ENCODE measurements at regions not wholly inside any gene's neighbourhood (a gene's known extent, or its start where the extent isn't known, plus 50 kb on each side); places are given as distances from the start of the nearest gene placed in this dataset.
"Not testable (repeated sequence)": the region's sequence is repeated elsewhere in the genome, so short reads cannot be mapped to it uniquely, and the experiment has no call there.

- Histone ChIP-seq H3K9me3 (no peaks in the 10 kb centered on the region), H3K27me3 (no peaks in the 10 kb centered on the region), H3K36me3 (no peaks in the 10 kb centered on the region), H3K4me3 (no peak overlapping the region)
- DNase-seq, result no peak
Observed at GRCh38 chr6:11875325-11876109, 96.9 kb upstream of the ADTRP start.

- H3K27me3 ChIP-seq, result no peaks in the 10 kb centered on the region
- DNase-seq, result peak; percentile 91
- no peaks in the 10 kb centered on the region for H3K36me3 ChIP-seq
- no peaks in the 10 kb centered on the region for H3K9me3 ChIP-seq
- no peak overlapping the region for H3K4me3 ChIP-seq
Observed at GRCh38 chr6:11869672-11870340, 91.2 kb upstream of the ADTRP start.

GRCh38 chr6:11868392-11868791 lies 89.8 kb upstream of the ADTRP start:
- Histone ChIP-seq H3K36me3 (no peaks in the 10 kb centered on the region), H3K9me3 (peaks cover 9% of the 10 kb centered on the region), H3K4me3 (no peak overlapping the region), H3K27me3 (no peaks in the 10 kb centered on the region)
- no peak for DNase-seq

- peaks cover 9% of the 10 kb centered on the region for H3K9me3 ChIP-seq
- DNase-seq, result peak; percentile 85
Observed at GRCh38 chr6:11865680-11866300, 87.2 kb upstream of the ADTRP start.

GRCh38 chr6:11858439-11858838 lies 79.8 kb upstream of the ADTRP start:
- H3K36me3 ChIP-seq, result no peaks in the 10 kb centered on the region
- H3K27me3 ChIP-seq, result no peaks in the 10 kb centered on the region
- DNase-seq, result no peak
- H3K4me3 ChIP-seq, result no peak overlapping the region
- H3K9me3 ChIP-seq, result peaks cover 5% of the 10 kb centered on the region; the same call in 1 of the 2 replicates

More at GRCh38 chr6:11865680-11866300, 87.2 kb upstream of the ADTRP start:
- Histone ChIP-seq H3K36me3 (no peaks in the 10 kb centered on the region), H3K4me3 (no peak overlapping the region), H3K27me3 (no peaks in the 10 kb centered on the region)

- no peak for DNase-seq
- Histone ChIP-seq H3K36me3 (no peaks in the 10 kb centered on the region), H3K9me3 (peaks cover 5% of the 10 kb centered on the region; the same call in 1 of the 2 replicates), H3K4me3 (no peak overlapping the region), H3K27me3 (no peaks in the 10 kb centered on the region)
Observed at GRCh38 chr6:11855743-11856142, 77.1 kb upstream of the ADTRP start.

GRCh38 chr6:11854408-11855165 lies 76.0 kb upstream of the ADTRP start:
- H3K4me3 ChIP-seq, result no peak overlapping the region
- peaks cover 5% of the 10 kb centered on the region; the same call in 1 of the 2 replicates for H3K9me3 ChIP-seq
- no peaks in the 10 kb centered on the region for H3K36me3 ChIP-seq
- peak; percentile 56 for DNase-seq
- no peaks in the 10 kb centered on the region for H3K27me3 ChIP-seq

- Histone ChIP-seq H3K4me3 (no peak overlapping the region), H3K27me3 (no peaks in the 10 kb centered on the region), H3K36me3 (no peaks in the 10 kb centered on the region), H3K9me3 (peaks cover 5% of the 10 kb centered on the region; the same call in 1 of the 2 replicates)
- DNase-seq, result no peak
Observed at GRCh38 chr6:11853678-11854407, 75.2 kb upstream of the ADTRP start.

- DNase-seq, result no peak
- Histone ChIP-seq H3K4me3 (no peak overlapping the region), H3K27me3 (no peaks in the 10 kb centered on the region), H3K36me3 (no peaks in the 10 kb centered on the region), H3K9me3 (peaks cover 5% of the 10 kb centered on the region; the same call in 1 of the 2 replicates)
Observed at GRCh38 chr6:11852061-11852651, 73.6 kb upstream of the ADTRP start.

GRCh38 chr6:11851387-11851786 lies 72.8 kb upstream of the ADTRP start:
- no peak overlapping the region for H3K4me3 ChIP-seq
- peak; percentile 95 for DNase-seq
- H3K9me3 ChIP-seq, result peaks cover 5% of the 10 kb centered on the region; the same call in 1 of the 2 replicates
- H3K36me3 ChIP-seq, result no peaks in the 10 kb centered on the region
- H3K27me3 ChIP-seq, result no peaks in the 10 kb centered on the region

- Histone ChIP-seq H3K4me3 (no peak overlapping the region), H3K9me3 (no peaks in the 10 kb centered on the region), H3K36me3 (no peaks in the 10 kb centered on the region), H3K27me3 (no peaks in the 10 kb centered on the region)
- DNase-seq, result peak; percentile 56
Observed at GRCh38 chr6:11848852-11849731, 70.5 kb upstream of the ADTRP start.

- no peak for DNase-seq
- H3K36me3 ChIP-seq, result no peaks in the 10 kb centered on the region
- no peak overlapping the region for H3K4me3 ChIP-seq
- H3K9me3 ChIP-seq, result no peaks in the 10 kb centered on the region
- H3K27me3 ChIP-seq, result no peaks in the 10 kb centered on the region
Observed at GRCh38 chr6:11848346-11848651, 69.7 kb upstream of the ADTRP start.

GRCh38 chr6:11847515-11848345 lies 69.1 kb upstream of the ADTRP start:
- no peaks in the 10 kb centered on the region for H3K9me3 ChIP-seq
- no peak for DNase-seq
- H3K27me3 ChIP-seq, result no peaks in the 10 kb centered on the region
- H3K4me3 ChIP-seq, result no peak overlapping the region
- H3K36me3 ChIP-seq, result no peaks in the 10 kb centered on the region

- H3K27me3 ChIP-seq, H3K4me3 ChIP-seq, DNase-seq, H3K9me3 ChIP-seq, H3K36me3 ChIP-seq: not testable (repeated sequence)
Observed at GRCh38 chr6:11847068-11847467, 68.5 kb upstream of the ADTRP start.
